ENCODE measurements at regions not wholly inside any gene's neighbourhood (a gene's known extent, or its start where the extent isn't known, plus 50 kb on each side); places are given as distances from the start of the nearest gene placed in this dataset.

DNA sequence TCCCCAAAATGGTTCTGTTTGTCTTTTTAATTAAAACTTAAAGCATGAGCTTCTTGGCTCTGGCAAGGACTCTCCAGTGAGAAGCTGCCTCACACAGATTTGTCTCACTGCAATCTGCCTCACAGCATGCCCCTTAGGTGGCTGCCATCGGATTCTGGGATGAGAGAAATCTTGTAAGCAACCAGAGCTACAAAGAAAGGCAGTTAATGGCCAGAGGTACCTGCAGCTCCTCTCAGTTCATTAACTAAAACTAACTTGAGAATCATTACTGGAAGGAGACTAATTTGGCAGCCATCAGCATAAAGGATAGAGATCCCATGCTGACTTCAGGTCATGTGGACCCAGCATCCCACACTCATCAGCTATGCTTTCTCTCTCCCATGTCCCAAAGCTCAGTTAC, 220.6 kb upstream of the DMAC1 start:
- TF ChIP-seq, protein P1, sequence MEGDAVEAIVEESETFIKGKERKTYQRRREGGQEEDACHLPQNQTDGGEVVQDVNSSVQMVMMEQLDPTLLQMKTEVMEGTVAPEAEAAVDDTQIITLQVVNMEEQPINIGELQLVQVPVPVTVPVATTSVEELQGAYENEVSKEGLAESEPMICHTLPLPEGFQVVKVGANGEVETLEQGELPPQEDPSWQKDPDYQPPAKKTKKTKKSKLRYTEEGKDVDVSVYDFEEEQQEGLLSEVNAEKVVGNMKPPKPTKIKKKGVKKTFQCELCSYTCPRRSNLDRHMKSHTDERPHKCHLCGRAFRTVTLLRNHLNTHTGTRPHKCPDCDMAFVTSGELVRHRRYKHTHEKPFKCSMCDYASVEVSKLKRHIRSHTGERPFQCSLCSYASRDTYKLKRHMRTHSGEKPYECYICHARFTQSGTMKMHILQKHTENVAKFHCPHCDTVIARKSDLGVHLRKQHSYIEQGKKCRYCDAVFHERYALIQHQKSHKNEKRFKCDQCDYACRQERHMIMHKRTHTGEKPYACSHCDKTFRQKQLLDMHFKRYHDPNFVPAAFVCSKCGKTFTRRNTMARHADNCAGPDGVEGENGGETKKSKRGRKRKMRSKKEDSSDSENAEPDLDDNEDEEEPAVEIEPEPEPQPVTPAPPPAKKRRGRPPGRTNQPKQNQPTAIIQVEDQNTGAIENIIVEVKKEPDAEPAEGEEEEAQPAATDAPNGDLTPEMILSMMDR (IDR thresholded peaks at IDR 0.05; ENCODE audit: borderline replicate concordance, extremely low read depth, low read length, poor library complexity, severe bottlenecking), result no peak
- TF ChIP-seq EZH2 (IDR thresholded peaks at IDR 0.05; ENCODE audit: borderline replicate concordance, low read depth, low read length, severe bottlenecking), result no peak
